Mononuclear cell (primary cell): ENCODE measurements at regions not wholly inside any gene's neighbourhood (a gene's known extent, or its start where the extent isn't known, plus 50 kb on each side); places are given as distances from the start of the nearest gene placed in this dataset.
"Not testable (repeated sequence)": the region's sequence is repeated elsewhere in the genome, so short reads cannot be mapped to it uniquely, and the experiment has no call there.

Experiments used
- H3K27me3 ChIP-seq: 2 replicates; pipeline ENCODE4 v1.6.0; 2011; ENCODE audit warnings: low read length, control low read depth; ENCODE audit not compliant: insufficient read depth
- H3K4me1 ChIP-seq: 2 replicates; pipeline ENCODE4 v1.5.1; 2011; ENCODE audit warnings: mild to moderate bottlenecking, low read length, control low read depth; ENCODE audit not compliant: insufficient read depth
- H3K4me3 ChIP-seq: 2 replicates; pipeline ENCODE4 v1.5.1; 2011; ENCODE audit warnings: mild to moderate bottlenecking, low read length, moderate library complexity
- H3K9me3 ChIP-seq: 2 replicates; pipeline ENCODE4 v1.5.1; 2011; ENCODE audit warnings: low read depth, mild to moderate bottlenecking, control low read depth, low read length

GRCh38 chr3:74978684-74979083, 364.2 kb upstream of the CNTN3 start:
- H3K4me1 ChIP-seq = no peaks in the 10 kb centered on the region
- H3K4me3 ChIP-seq = no peak overlapping the region
- no peaks in the 10 kb centered on the region for H3K27me3 ChIP-seq
- H3K9me3 ChIP-seq = no peaks in the 10 kb centered on the region

DNA sequence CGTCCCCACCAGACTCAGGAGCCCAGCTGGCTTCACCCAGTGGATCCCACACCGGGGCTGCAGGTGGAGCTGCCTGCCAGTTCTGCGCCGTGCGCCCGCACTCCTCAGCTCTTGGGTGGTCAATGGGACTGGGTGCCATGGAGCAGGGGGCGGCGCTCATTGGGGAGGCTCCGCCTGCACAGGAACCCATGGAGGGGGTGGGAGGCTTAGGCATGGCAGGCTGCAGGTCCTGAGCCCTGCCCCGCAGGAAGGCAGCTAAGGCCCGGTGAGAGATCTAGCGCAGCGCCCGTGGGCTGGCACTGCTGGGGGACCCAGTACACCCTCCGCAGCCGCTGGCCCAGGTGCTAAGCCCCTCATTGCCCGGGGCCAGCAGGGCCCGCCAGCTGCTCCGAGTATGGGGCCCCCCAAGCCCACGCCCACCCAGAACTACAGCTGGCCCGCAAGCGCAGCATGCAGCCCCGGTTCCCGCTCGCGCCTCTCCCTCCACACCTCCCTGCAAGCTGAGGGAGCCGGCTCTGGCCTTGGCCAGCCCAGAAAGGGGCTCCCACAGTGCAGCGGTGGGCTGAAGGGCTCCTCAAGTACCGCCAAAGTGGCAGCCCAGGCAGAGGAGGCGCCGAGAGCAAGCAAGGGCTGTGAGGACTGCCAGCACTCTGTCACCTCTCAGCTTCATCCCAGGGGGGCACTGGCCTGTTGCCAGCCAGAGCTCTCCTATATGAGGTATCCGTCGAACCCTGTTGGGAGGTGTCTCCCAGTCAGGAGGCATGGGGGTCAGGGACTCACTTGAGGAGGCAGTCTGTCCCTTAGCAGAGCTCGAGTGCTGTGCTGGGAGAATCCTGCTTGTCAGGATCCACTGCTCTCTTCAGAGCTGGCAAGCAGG, 370.8 kb upstream of the CNTN3 start:
- H3K4me3 ChIP-seq, H3K27me3 ChIP-seq, H3K9me3 ChIP-seq, H3K4me1 ChIP-seq: not testable (repeated sequence)

- H3K9me3 ChIP-seq = no peaks in the 10 kb centered on the region
- H3K4me3 ChIP-seq = no peak overlapping the region
- H3K27me3 ChIP-seq = no peaks in the 10 kb centered on the region
- H3K4me1 ChIP-seq = no peaks in the 10 kb centered on the region
Measured at GRCh38 chr3:74988095-74988494, 373.6 kb upstream of the CNTN3 start.

- Histone ChIP-seq H3K27me3 (no peaks in the 10 kb centered on the region), H3K4me3 (no peak overlapping the region), H3K9me3 (no peaks in the 10 kb centered on the region), H3K4me1 (no peaks in the 10 kb centered on the region)
Measured at GRCh38 chr3:74992898-74993297, 378.4 kb upstream of the CNTN3 start.

DNA sequence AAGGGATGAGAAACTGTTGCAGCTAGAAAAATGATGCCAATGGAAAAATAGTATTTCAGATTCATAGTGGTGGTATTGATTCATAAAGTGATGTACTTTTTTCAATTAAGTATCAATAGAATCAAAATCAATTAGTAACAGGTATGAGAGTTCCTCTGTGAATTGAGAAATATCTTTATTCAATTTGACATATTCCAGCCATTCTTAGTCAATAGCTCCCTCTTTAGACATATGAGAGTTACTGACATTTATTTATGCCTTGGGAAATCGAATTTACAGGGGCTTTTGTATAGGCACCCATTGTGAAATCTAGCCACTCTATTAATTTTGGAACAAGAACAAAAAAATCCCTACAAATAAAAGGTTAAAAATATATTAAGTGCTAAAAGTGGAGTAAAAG, 386.9 kb upstream of the CNTN3 start:
- Histone ChIP-seq H3K27me3 (no peaks in the 10 kb centered on the region), H3K9me3 (no peaks in the 10 kb centered on the region), H3K4me1 (no peaks in the 10 kb centered on the region), H3K4me3 (no peak overlapping the region)

- no peaks in the 10 kb centered on the region for H3K9me3 ChIP-seq
- no peaks in the 10 kb centered on the region for H3K27me3 ChIP-seq
- no peak overlapping the region for H3K4me3 ChIP-seq
- H3K4me1 ChIP-seq = no peaks in the 10 kb centered on the region
Measured at GRCh38 chr3:75012791-75013331, 398.4 kb upstream of the CNTN3 start.

DNA sequence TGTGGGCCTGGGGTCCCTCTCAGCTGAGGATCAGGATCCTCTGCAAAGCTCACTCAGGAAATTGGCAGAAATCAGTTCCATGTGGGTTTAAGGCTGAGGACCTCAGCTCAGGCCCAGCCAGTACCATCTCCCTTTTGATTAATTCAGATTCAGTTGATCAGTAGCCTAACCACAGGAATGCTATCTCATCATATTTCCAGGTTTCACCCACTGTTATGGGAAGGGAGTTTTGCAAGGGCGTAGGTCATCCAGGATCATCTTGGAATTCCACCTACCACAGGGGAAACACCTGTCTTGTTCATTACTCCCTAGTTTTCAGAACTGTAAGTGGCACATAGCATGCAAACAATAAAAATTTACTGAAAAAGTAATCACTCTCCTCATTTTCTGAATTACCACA, 399.5 kb upstream of the CNTN3 start:
- Histone ChIP-seq H3K4me1 (no peaks in the 10 kb centered on the region), H3K9me3 (no peaks in the 10 kb centered on the region), H3K27me3 (no peaks in the 10 kb centered on the region), H3K4me3 (no peak overlapping the region)

DNA sequence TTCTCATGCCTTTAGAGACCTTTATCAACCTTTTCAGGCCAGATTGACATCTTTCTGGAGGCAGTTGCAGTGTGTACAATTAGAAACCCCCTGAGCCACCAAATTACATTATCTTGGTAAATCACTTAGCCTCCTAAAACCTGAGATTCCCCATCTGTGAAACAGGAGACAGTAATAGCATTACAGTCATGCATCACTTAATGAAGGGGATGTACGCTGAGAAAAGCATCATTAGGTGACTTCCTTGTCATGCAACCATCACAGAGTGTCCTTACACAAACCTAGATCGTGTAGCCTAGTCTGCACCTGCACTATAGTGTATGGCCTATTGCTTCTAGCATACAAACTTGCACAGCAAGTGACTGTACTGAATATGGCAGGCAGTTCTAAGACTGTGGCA, 400.8 kb upstream of the CNTN3 start:
- no peaks in the 10 kb centered on the region for H3K27me3 ChIP-seq
- H3K4me1 ChIP-seq = no peaks in the 10 kb centered on the region
- no peaks in the 10 kb centered on the region for H3K9me3 ChIP-seq
- no peak overlapping the region for H3K4me3 ChIP-seq

DNA sequence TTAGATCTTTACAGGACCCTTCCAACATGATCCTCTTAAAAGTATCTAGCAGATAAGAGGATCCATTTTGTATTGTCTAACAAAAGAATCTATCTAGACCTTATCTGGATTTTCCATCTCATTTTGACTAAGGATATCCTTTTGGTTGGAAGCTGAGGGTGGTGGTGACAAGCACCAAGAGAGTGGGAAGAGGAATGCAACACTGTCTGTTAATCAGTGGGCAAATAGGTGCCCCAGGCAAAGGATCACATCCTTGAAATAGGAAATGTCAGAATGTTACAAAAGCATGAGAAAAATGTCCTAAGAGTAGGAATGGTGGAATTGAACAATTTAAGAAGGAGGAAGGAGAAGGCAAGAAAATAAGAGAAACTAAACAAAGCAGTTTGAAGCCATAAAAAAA, 420.7 kb upstream of the CNTN3 start:
- no peak overlapping the region for H3K4me3 ChIP-seq
- H3K4me1 ChIP-seq = no peaks in the 10 kb centered on the region
- H3K9me3 ChIP-seq = no peaks in the 10 kb centered on the region
- H3K27me3 ChIP-seq = no peaks in the 10 kb centered on the region

DNA sequence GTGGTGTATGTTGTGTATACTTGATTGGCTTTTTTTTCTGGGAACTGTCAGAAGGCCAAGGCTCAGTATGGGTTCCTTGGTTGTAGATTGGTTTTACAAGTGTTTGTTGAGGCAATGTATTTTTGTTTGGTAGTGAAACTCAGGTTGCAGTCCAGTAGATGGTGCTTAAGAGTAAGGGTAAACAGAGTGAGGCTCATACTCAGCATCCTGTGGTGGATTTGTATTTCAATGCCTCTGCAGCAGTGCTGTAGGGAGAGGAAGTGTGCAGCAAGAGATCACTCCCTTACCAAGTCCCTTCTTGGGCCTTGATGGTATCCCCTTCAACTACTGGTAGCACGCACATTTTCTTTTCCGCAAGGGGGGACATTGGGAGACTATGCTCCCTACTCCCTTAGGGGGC, 428.5 kb upstream of the CNTN3 start:
- H3K27me3 ChIP-seq = no peaks in the 10 kb centered on the region
- H3K4me3 ChIP-seq = no peak overlapping the region
- H3K4me1 ChIP-seq = no peaks in the 10 kb centered on the region
- peaks cover 20% of the 10 kb centered on the region for H3K9me3 ChIP-seq

DNA sequence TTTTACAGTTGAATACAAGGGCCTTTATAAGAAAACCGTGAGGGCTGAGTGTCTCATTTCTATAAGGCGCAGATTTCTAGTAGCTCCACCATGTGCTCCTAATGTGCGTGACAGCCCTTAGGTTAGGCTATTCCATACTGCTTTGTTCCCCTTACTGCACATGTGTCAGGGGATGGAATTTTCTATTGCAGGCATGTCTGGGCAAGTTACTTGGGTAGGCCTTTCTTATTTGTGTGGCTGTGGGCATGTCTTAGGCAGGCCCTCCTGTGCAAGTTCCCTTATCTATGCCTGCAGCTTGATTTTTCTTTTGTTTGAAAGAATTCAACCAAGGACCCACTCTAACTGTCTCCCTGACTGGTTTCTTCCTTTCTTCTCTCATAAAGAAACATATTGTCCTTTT, 434.2 kb upstream of the CNTN3 start:
- Histone ChIP-seq H3K4me1 (no peaks in the 10 kb centered on the region), H3K9me3 (no peaks in the 10 kb centered on the region), H3K4me3 (no peak overlapping the region), H3K27me3 (no peaks in the 10 kb centered on the region)

- no peaks in the 10 kb centered on the region for H3K4me1 ChIP-seq
- no peak overlapping the region for H3K4me3 ChIP-seq
- H3K27me3 ChIP-seq = no peaks in the 10 kb centered on the region
Measured at GRCh38 chr3:75049533-75049932, 435.1 kb upstream of the CNTN3 start.

GRCh38 chr3:75059120-75059519, 444.7 kb upstream of the CNTN3 start:
- Histone ChIP-seq H3K9me3 (no peaks in the 10 kb centered on the region), H3K4me3 (no peak overlapping the region), H3K4me1 (no peaks in the 10 kb centered on the region), H3K27me3 (no peaks in the 10 kb centered on the region)

More at GRCh38 chr3:75049533-75049932, 435.1 kb upstream of the CNTN3 start:
- no peaks in the 10 kb centered on the region for H3K9me3 ChIP-seq

DNA sequence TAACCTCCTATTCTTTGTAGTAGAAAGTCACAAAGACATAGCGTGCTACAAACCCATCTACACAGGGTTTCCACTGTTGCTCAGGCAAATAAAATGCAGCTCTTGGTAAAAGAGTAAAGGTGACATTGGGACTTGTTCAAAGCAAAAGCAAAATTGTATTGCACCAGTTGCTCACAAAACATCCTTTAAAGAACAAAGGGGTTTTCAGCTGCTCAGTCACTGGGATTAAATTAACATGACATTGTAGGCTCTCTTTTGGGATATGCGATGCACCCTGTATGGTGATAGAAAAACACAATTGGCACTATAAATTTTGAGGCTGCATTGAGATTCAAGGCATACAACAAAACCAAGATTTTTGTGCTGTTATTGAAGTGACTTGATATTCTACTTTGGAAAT, 447.3 kb upstream of the CNTN3 start:
- no peaks in the 10 kb centered on the region for H3K27me3 ChIP-seq
- no peaks in the 10 kb centered on the region for H3K9me3 ChIP-seq
- no peaks in the 10 kb centered on the region for H3K4me1 ChIP-seq
- H3K4me3 ChIP-seq = no peak overlapping the region

DNA sequence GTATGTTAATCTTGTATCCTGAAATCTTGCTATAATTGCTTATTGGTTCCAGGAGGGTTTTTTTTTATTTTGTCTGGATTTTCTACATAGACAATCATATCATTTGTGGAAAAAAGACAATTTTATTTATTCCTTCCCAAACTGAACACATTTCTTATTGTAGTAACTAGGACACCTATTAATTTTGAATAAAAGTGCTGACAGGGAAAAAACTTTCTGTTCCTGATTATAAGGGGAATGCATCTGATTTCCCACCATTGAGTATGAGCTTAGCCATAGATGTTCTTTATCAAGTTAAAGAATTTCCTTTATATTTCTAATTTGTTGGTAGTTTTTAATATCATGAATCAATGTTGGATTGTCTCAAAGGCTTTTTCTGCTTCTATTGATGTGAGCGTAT, 460.7 kb upstream of the CNTN3 start:
- Histone ChIP-seq H3K4me1 (no peaks in the 10 kb centered on the region), H3K9me3 (peaks cover 13% of the 10 kb centered on the region), H3K27me3 (no peaks in the 10 kb centered on the region), H3K4me3 (no peak overlapping the region)

GRCh38 chr3:75076481-75076880, 462.0 kb upstream of the CNTN3 start:
- Histone ChIP-seq H3K27me3 (no peaks in the 10 kb centered on the region), H3K4me1 (no peaks in the 10 kb centered on the region), H3K9me3 (peaks cover 13% of the 10 kb centered on the region), H3K4me3 (no peak overlapping the region)
